ENCODE measurements at regions not wholly inside any gene's neighbourhood (a gene's known extent, or its start where the extent isn't known, plus 50 kb on each side); places are given as distances from the start of the nearest gene placed in this dataset.

GRCh38 chr15:39144051-39144450 is 436.8 kb upstream of the THBS1 start:
- H3K79me2 ChIP-seq (ENCODE audit: low read length): no peaks in the 10 kb centered on the region
- H3K9me3 ChIP-seq (replicated peaks; ENCODE audit: insufficient read depth, low read length): no peaks in the 10 kb centered on the region
- DNase-seq: no peak
- H3K4me1 ChIP-seq (ENCODE audit: low read length): no peaks in the 10 kb centered on the region
- no peak overlapping the region for H3K4me2 ChIP-seq (ENCODE audit: low read depth, low read length)
- no peak overlapping the region for H3K4me3 ChIP-seq (ENCODE audit: low read length)
- TF ChIP-seq CTCF (IDR thresholded peaks at IDR 0.05; ENCODE audit: low read length) (no peak), EZH2phosphoT487 (IDR thresholded peaks at IDR 0.05; ENCODE audit: low read length) (no peak), EZH2 (optimal IDR thresholded peaks at IDR 0.05; ENCODE audit: low read depth, low read length) (no peak)
- no peaks in the 10 kb centered on the region for H3K36me3 ChIP-seq (replicated peaks; ENCODE audit: insufficient read depth, low read length)
- no peaks in the 10 kb centered on the region for H3K27me3 ChIP-seq (replicated peaks; ENCODE audit: insufficient read depth, low read length)
- no peak overlapping the region for H3K27ac ChIP-seq (ENCODE audit: low read length)
- no peaks in the 10 kb centered on the region for H4K20me1 ChIP-seq (ENCODE audit: insufficient read depth, low read length)
- H3K9ac ChIP-seq (ENCODE audit: low read length): no peak overlapping the region
- no peak overlapping the region for H2AFZ ChIP-seq (ENCODE audit: low read length)
- H3K9me2 ChIP-seq (replicated peaks; ENCODE audit: insufficient read depth, low read length): no peaks in the 10 kb centered on the region
- no peaks in the 10 kb centered on the region for H3F3A ChIP-seq (ENCODE audit: insufficient read depth, low read length)

GRCh38 chr15:39144613-39145499 is 436.0 kb upstream of the THBS1 start:
- Histone ChIP-seq H3K27me3 (replicated peaks; ENCODE audit: insufficient read depth, low read length) (no peaks in the 10 kb centered on the region), H3K79me2 (ENCODE audit: low read length) (no peaks in the 10 kb centered on the region), H3K9me3 (replicated peaks; ENCODE audit: insufficient read depth, low read length) (no peaks in the 10 kb centered on the region), H3K9ac (ENCODE audit: low read length) (no peak overlapping the region), H3K9me2 (replicated peaks; ENCODE audit: insufficient read depth, low read length) (no peaks in the 10 kb centered on the region), H2AFZ (ENCODE audit: low read length) (no peak overlapping the region), H3K4me1 (ENCODE audit: low read length) (no peaks in the 10 kb centered on the region), H3K4me3 (ENCODE audit: low read length) (no peak overlapping the region), H3K4me2 (ENCODE audit: low read depth, low read length) (no peak overlapping the region), H3F3A (ENCODE audit: insufficient read depth, low read length) (no peaks in the 10 kb centered on the region), H3K36me3 (replicated peaks; ENCODE audit: insufficient read depth, low read length) (no peaks in the 10 kb centered on the region), H4K20me1 (ENCODE audit: insufficient read depth, low read length) (no peaks in the 10 kb centered on the region), H3K27ac (ENCODE audit: low read length) (no peak overlapping the region)
- DNase-seq: no peak
- TF ChIP-seq CTCF (IDR thresholded peaks at IDR 0.05; ENCODE audit: low read length): no peak
- no peak for TF ChIP-seq EZH2 (optimal IDR thresholded peaks at IDR 0.05; ENCODE audit: low read depth, low read length)
- TF ChIP-seq EZH2phosphoT487 (IDR thresholded peaks at IDR 0.05; ENCODE audit: low read length): no peak

DNA sequence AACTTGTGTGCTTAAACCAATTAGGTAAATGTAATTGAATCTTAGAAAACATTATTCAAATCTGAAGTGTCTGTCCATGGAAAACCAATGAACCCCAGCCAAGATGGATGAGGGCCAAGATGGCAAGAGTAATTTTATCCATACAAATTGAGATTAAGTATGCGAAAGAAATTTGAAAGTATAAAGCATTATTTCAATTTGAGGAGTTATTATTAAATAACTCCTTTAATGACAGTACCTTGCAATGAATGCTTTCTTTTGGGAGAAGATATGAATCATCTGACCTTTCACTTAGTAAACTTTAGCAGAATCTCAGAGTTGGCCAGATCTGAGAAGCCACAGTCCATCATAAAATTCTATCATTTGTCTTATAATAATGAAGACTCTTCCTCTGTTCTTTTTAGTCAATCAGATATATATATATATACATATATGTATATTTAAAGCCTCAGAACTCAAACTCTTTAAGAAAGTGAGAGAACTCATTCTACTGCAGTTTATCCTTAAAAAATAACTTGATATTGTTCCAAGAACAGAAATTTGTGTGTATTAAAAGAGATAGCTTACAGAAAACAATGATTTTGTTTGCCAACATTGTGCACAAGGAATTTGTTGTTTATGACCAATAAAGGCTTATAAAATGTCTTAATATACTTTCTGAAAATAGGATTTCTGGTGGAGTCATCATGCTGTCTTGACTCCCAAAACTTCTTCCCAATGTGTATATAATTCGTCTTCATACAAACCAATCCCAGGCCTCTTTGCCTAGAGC is 434.8 kb upstream of the THBS1 start:
- Histone ChIP-seq H3K27me3 (replicated peaks; ENCODE audit: insufficient read depth, low read length) (no peaks in the 10 kb centered on the region), H3K79me2 (ENCODE audit: low read length) (no peaks in the 10 kb centered on the region), H3K9me2 (replicated peaks; ENCODE audit: insufficient read depth, low read length) (no peaks in the 10 kb centered on the region), H3K4me3 (ENCODE audit: low read length) (no peak overlapping the region), H3K27ac (ENCODE audit: low read length) (no peak overlapping the region), H3F3A (ENCODE audit: insufficient read depth, low read length) (no peaks in the 10 kb centered on the region), H3K9ac (ENCODE audit: low read length) (no peak overlapping the region), H3K4me1 (ENCODE audit: low read length) (no peaks in the 10 kb centered on the region), H3K4me2 (ENCODE audit: low read depth, low read length) (no peak overlapping the region), H3K9me3 (replicated peaks; ENCODE audit: insufficient read depth, low read length) (no peaks in the 10 kb centered on the region), H4K20me1 (ENCODE audit: insufficient read depth, low read length) (no peaks in the 10 kb centered on the region), H3K36me3 (replicated peaks; ENCODE audit: insufficient read depth, low read length) (no peaks in the 10 kb centered on the region), H2AFZ (ENCODE audit: low read length) (no peak overlapping the region)
- TF ChIP-seq CTCF (IDR thresholded peaks at IDR 0.05; ENCODE audit: low read length) (no peak), EZH2phosphoT487 (IDR thresholded peaks at IDR 0.05; ENCODE audit: low read length) (no peak), EZH2 (optimal IDR thresholded peaks at IDR 0.05; ENCODE audit: low read depth, low read length) (no peak)
- DNase-seq: no peak

All from MM.1S (cell line).